ENCODE measurements at regions not wholly inside any gene's neighbourhood (a gene's known extent, or its start where the extent isn't known, plus 50 kb on each side); places are given as distances from the start of the nearest gene placed in this dataset.
"Not testable (repeated sequence)": the region's sequence is repeated elsewhere in the genome, so short reads cannot be mapped to it uniquely, and the experiment has no call there.

DNA sequence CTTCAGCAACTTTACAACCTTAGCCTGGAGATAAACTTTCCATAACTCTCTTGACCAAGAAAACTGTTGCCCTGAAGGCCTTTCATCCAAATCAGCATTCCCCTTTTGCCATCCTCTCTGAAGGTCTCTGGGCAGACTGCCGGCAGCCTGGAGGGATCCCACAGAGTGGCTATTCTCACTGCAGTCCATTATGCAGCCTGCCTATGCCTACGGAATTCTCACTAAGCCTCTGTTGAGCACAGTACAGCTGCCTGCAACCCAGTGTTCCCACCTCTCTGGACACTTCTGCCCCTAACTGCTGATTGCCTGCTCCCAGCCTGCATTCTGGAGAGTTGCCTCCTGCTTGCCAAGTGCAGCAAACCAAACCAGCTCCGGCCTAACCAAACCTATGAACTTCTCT is 548.9 kb upstream of the STEAP1 start:
- no peak for DNase-seq (ENCODE audit: low read depth, low spot score)
- H3K4me3 ChIP-seq (ENCODE audit: low read depth, low read length) = no peak overlapping the region
- TF ChIP-seq, protein P1, sequence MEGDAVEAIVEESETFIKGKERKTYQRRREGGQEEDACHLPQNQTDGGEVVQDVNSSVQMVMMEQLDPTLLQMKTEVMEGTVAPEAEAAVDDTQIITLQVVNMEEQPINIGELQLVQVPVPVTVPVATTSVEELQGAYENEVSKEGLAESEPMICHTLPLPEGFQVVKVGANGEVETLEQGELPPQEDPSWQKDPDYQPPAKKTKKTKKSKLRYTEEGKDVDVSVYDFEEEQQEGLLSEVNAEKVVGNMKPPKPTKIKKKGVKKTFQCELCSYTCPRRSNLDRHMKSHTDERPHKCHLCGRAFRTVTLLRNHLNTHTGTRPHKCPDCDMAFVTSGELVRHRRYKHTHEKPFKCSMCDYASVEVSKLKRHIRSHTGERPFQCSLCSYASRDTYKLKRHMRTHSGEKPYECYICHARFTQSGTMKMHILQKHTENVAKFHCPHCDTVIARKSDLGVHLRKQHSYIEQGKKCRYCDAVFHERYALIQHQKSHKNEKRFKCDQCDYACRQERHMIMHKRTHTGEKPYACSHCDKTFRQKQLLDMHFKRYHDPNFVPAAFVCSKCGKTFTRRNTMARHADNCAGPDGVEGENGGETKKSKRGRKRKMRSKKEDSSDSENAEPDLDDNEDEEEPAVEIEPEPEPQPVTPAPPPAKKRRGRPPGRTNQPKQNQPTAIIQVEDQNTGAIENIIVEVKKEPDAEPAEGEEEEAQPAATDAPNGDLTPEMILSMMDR (IDR thresholded peaks at IDR 0.05; ENCODE audit: low read depth, low read length) = no peak
- in situ Hi-C loops (cut with HindIII; ENCODE audit: low sequenced_read_pairs) = no loop called here

GRCh38 chr7:89606511-89606910 is 547.8 kb upstream of the STEAP1 start:
- DNase-seq (ENCODE audit: low read depth, low spot score) = no peak

GRCh38 chr7:89607792-89608191 is 546.5 kb upstream of the STEAP1 start:
- DNase-seq (ENCODE audit: low read depth, low spot score) = no peak
- TF ChIP-seq, protein P1 (IDR thresholded peaks at IDR 0.05; ENCODE audit: low read depth, low read length) = no peak
- no peak overlapping the region for H3K4me3 ChIP-seq (ENCODE audit: low read depth, low read length)
- in situ Hi-C loops (cut with HindIII; ENCODE audit: low sequenced_read_pairs) = no loop called here

More at GRCh38 chr7:89606511-89606910, 547.8 kb upstream of the STEAP1 start:
- TF ChIP-seq, protein P1 (IDR thresholded peaks at IDR 0.05; ENCODE audit: low read depth, low read length) = no peak
- no peak overlapping the region for H3K4me3 ChIP-seq (ENCODE audit: low read depth, low read length)
- in situ Hi-C loops (cut with HindIII; ENCODE audit: low sequenced_read_pairs) = no loop called here

- H3K4me3 ChIP-seq (ENCODE audit: low read depth, low read length); in situ Hi-C loops (cut with HindIII; ENCODE audit: low sequenced_read_pairs); DNase-seq (ENCODE audit: low read depth, low spot score): not testable (repeated sequence)
Measured at GRCh38 chr7:89616829-89617228, 537.4 kb upstream of the STEAP1 start.

DNA sequence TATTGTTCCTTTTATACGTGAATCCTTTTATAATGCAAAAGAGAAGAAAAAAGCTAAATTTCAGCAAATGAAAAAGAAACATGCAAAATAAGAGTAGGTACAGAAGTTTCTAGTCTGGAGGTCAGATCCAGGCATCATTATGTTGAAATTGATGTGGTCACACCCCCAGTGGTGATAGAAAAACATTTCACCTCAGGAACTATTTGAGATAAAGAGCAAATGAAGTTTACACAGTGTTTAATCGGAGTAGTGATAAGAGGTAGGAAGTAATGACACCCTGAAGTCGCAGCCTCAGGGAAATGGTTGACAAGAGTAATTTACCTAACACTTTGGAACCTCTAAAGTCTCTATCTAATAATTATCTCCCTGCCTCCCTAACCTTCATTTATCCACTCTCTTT is 536.0 kb upstream of the STEAP1 start:
- no peak overlapping the region for H3K4me3 ChIP-seq (ENCODE audit: low read depth, low read length)
- TF ChIP-seq, protein P1 (IDR thresholded peaks at IDR 0.05; ENCODE audit: low read depth, low read length) = no peak
- in situ Hi-C loops (cut with HindIII; ENCODE audit: low sequenced_read_pairs) = no loop called here
- DNase-seq (ENCODE audit: low read depth, low spot score) = no peak

DNA sequence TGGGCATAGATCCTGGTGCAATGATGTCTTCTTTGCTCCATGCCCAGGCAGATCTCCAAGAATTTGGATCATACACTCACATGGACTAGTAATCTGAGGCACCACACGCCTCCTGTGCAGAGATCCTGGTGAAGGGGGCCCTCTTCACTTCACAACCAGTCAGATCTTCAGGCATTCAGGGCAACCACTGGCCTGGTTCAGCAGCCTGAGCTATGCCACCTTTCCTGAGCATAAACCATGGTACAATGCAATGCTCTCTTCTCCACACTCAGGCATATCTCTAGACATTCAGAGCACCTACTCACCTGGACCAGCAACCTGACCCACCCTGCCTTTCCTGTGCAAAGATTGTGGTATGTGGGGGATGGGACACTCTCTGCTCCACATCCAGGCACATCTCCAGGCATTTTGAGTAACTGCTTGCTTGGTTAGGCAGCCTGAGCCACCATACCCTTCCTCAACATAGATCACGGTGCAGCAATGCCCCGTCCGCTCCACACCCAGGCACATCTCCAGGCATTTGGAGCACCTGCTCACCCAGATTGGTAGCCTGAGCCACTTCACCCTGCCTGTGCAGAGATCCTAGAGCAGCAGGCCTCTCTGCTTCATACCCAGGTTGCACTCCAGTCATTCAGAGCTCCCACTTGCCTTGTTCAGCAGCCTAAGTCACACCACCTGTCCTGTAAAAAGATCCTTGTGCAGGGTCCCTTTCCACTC is 532.2 kb upstream of the STEAP1 start:
- TF ChIP-seq, protein P1 (IDR thresholded peaks at IDR 0.05; ENCODE audit: low read depth, low read length) = no peak
- no peak overlapping the region for H3K4me3 ChIP-seq (ENCODE audit: low read depth, low read length)
- in situ Hi-C loops (cut with HindIII; ENCODE audit: low sequenced_read_pairs) = no loop called here
- DNase-seq (ENCODE audit: low read depth, low spot score) = no peak

GRCh38 chr7:89623018-89623672 is 531.1 kb upstream of the STEAP1 start:
- TF ChIP-seq, protein P1 (IDR thresholded peaks at IDR 0.05; ENCODE audit: low read depth, low read length) = peak; percentile 70
- peak; percentile 40 for DNase-seq (ENCODE audit: low read depth, low spot score)
- no peak overlapping the region for H3K4me3 ChIP-seq (ENCODE audit: low read depth, low read length)
- in situ Hi-C loops (cut with HindIII; ENCODE audit: low sequenced_read_pairs) = no loop called here

GRCh38 chr7:89624155-89624554 is 530.1 kb upstream of the STEAP1 start:
- DNase-seq (ENCODE audit: low read depth, low spot score); in situ Hi-C loops (cut with HindIII; ENCODE audit: low sequenced_read_pairs); H3K4me3 ChIP-seq (ENCODE audit: low read depth, low read length): not testable (repeated sequence)

Measured in astrocyte of the spinal cord (primary cell).